ENCODE measurements at regions not wholly inside any gene's neighbourhood (a gene's known extent, or its start where the extent isn't known, plus 50 kb on each side); places are given as distances from the start of the nearest gene placed in this dataset.
"Not testable (repeated sequence)": the region's sequence is repeated elsewhere in the genome, so short reads cannot be mapped to it uniquely, and the experiment has no call there.

GRCh38 chr2:7555260-7555659 is 638.0 kb downstream of the RNF144A start:
- DNase-seq: peak; percentile 81

DNA sequence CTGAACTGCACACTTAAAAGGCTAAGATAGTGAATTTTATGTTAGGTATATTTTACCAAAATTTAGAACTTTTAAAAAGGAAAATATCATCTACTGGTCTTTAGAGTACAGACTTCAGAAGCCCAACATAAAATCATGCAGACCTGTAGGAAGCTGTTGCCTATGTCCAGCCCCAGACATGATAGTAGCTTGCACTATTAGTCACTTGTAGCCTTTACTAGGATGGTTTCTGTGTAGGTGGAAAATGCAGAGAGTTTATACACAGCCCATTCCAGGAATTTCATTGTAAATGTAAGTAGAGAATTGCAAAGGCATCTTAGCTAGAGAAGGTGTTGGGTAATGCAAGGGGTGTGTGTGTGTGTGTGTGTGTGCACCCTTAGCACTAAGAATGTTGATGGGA is 640.2 kb downstream of the RNF144A start:
- DNase-seq: no peak

- no peak for DNase-seq
These were observed 642.6 kb downstream of the RNF144A start for GRCh38 chr2:7559791-7560190.

DNA sequence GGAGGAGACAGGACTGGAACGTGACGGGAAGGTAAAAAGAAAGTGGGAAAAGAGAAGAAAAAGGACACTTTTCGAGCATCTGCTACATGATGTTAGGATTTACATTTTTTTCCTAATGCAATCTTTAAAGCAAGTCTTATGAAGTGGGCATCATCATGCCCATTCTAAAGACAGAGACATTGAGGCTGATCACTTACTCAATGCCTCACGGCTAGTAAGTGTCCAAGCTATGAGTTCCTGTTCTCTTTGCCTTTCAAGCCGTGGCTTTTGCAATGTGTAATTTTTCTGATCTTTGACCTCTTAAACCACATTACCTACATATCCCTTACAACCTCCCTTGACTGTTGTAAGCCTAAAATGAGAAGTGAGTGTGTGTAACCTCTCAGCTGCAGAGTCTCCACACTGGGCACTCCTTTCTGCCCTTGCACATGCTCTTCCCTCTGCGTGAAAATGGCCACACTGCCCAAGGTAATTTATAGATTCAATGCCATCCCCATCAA is 649.2 kb downstream of the RNF144A start:
- no peak for DNase-seq

DNA sequence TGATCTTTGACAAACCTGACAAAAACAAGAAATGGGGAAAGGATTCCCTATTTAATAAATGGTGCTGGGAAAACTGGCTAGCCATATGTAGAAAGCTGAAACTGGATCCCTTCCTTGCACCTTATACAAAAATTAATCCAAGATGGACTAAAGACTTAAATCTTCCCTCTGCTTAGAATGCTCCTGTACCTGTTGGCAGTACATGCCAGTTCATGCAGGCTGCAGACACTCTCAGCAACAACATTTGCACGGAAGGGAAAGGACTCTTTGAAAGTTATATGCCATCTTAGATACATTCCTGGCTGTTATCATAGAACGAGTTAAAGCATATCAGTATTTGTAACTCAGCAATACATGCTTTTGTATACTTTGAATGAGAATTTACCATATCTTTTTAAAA is 649.9 kb downstream of the RNF144A start:
- DNase-seq: not testable (repeated sequence)

DNA sequence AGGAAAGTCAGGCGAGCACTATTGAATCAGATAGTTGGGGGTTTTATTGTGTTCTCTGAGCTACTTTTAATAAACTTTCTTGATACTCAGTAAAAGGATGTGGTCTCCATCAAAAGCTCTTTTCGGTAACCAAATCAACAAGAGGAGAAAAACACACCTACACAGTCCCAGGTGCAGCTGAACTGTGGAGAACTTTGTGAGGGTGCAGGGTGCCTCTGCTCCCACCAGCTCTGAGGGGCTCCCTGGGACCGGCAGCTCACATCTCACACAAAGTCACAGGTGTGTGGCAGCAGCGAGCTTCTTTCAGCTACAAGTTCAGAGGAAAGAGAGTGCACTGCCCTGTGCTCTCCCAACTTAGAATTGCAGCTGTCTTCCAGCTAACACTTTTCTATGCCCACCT is 650.4 kb downstream of the RNF144A start:
- DNase-seq: no peak

DNA sequence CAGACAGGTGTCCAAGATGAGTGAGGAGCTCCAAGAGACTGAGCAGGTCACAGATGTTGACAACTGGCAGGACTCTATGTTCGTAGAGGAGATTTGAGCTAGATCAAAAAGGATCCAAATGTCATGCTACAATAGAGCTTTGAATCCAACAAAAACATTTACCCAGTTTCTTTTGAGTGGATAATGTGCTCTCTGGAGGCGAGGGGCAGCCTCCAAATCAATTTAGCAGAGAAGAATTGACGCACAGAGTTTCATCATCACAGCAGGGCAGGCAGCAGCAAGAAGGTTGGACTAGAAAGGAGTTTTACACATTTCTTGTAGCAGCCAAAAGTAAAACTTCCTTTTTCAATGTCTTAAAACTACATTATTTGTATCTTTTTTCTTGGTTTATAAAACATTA is 653.0 kb downstream of the RNF144A start:
- no peak for DNase-seq

DNA sequence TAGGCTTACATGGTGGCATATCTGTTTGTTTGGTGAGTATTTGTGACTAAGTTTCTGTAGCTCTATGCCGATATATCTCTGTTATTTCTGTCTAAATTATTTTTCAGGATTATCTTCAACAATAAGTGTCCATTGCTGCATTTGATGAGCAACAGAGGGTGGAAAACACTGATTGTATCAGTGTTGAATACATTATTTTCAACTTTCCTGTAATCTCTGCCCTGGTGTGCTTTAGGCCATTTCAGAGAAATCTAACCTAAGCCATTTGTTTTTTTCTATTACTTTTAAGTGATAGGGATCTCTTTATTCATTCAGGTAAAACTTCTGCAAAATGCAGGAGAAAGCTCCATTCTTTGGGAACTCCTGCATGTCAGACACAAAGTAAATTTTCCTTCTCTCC is 654.5 kb downstream of the RNF144A start:
- DNase-seq: no peak

DNA sequence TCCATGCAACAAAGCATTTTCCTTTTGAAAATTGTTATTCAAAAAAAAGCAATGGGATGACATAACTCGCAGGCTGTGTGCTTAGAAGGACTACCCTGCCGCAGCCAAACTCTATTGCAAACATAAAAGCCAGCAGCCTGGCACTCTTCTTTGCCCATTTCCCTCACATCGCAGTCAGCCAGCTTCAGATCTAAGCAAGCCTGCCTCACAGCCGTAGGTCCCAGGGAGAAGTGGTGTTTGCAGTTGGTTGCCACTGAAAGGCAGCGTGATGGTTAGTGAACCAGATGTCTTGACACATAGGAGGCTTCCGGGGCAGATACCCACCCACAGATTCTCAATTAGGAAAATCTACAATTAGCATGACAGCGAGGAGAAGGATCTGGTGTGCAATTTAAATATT is 655.2 kb downstream of the RNF144A start:
- DNase-seq: no peak

GRCh38 chr2:7573166-7573825 is 656.1 kb downstream of the RNF144A start:
- DNase-seq: no peak

DNA sequence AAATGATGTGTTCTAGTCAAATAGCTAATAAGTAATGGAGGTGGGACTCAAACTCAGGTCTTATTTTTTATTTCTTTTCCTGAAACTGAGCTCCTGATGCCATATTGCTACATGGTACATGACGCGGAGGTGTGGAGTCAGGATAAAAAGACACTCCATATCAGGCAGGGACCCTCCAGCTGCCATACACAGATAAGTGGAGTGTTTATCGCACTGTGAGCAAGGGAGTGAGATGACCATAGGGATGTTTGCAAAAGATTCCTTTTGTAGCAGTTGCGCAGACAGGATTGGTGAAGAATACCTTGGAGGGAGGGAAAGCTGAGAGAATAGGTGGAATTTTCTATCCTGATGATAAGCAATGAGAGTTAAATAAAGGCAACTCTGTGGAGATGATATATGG is 657.2 kb downstream of the RNF144A start:
- DNase-seq: no peak

DNA sequence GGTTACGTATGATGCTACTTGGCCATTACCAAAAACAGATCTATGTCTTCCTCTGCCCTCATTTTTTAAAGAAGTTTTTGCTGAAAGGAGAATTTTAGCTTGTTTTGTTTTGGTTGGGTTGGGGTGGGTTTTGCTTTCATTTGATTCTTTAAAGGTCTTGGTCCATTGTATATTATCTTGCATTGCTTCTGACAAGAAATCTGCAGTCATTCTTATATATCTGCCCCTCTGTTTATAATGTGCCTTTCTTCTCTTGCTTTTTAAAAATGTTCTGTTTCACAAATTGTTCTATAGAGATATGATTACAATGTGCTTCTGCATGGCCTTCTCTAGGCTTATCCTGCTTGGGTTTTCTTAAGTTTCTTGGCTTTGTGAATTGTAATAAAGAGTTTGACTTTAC is 660.6 kb downstream of the RNF144A start:
- no peak for DNase-seq

GRCh38 chr2:7584017-7584416 is 666.8 kb downstream of the RNF144A start:
- DNase-seq: no peak

- no peak for DNase-seq
These were observed 669.7 kb downstream of the RNF144A start for GRCh38 chr2:7586898-7587297.

DNA sequence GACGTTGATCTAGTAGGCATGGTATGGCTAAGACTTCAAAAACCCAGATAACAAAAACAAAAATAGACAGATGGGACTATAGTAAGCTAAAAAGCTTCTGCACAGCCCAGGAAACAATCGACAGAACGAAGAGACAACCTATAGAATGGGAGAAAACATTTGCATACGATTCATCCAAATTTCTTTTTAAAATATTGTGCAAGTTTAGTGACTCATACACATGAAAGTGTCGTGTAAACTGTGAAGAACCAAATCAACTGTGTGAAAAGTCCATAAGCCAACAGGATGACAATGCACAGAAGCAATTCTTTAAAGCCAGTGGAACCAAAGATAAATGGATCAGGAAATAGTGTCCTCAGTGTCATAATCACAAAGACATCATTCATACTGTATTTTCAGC is 671.1 kb downstream of the RNF144A start:
- no peak for DNase-seq

DNA sequence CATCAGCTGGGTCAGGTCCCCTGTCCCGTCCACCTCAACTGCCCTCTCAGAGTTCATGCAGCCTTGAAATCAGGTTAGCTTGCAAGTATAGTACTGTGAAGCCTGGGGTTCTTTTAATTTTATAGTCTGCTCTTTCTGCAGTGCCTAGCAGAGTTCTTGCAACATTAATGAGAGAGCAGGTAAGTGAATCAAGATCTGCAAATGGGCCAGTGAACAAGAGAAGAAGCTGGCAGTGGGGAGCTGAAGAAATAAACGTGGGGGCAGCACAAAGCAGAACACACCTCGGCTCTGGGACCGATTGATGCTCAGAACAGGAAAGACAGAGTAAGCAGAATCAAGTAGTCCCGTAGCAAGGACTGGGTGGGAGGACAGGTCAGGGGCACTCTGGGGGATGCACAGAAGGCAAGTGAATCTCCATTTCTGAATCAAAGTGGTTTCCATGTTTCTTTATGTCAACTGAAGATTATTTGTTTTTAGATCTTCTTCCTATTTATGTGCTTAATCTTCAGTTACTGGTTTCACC is 675.5 kb downstream of the RNF144A start:
- DNase-seq: no peak

DNA sequence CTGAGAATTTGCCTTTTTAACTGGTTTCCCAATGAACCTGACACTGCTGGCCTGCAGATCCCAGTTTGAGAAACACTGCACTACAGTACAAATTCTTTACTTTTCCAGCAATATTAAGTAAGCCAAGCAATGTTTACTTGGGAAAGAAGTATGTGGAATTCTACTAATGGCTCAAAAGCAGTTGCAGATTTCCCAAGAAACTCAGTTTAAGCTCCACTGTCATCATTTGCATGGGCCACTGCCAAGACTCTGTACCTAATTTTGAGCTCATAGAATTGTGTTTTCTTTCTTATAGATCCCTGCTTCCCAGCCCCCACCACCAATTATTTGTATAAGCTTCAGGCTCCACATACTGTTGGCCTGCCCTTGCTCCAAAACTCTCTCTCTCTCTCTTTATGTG is 676.1 kb downstream of the RNF144A start:
- DNase-seq: no peak

DNA sequence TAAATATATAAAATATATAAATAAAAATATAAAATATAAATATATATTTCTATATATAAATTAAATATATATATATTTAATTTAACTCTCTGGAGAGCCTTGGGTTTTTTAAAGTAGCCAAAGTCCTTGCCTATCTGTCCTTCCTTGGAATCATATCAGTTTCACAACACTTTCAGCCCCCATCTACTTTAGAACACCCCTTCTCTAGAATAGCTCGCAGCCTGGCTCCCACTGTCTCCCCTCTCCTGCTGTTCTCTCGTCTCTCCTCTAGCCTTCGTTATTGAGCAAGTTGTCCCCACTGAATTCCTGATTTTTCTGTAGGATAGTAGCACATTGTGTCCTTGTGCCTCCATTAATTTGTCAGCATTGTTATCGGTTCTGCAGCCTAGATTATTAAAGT is 677.0 kb downstream of the RNF144A start:
- DNase-seq: no peak

- no peak for DNase-seq
These were observed 678.0 kb downstream of the RNF144A start for GRCh38 chr2:7595206-7595605.

DNA sequence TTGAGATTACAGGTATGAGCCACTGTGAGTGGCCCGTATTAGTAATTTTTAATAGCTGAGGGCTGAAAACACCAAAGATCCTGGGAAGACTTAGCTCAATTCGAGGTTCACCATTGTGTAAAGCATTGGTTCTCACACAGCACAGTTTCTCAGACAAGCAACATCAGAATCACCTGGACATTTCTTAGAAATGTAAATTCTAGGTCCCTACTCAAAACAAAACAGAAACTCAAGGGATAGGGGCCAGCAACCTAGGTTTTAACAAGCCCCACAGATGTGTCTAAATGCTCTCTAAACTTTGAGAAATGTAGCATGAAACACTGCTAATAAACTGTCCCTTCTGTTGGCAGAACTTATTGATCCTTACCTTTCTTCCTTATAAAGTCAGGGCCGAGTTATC is 681.2 kb downstream of the RNF144A start:
- no peak for DNase-seq

DNA sequence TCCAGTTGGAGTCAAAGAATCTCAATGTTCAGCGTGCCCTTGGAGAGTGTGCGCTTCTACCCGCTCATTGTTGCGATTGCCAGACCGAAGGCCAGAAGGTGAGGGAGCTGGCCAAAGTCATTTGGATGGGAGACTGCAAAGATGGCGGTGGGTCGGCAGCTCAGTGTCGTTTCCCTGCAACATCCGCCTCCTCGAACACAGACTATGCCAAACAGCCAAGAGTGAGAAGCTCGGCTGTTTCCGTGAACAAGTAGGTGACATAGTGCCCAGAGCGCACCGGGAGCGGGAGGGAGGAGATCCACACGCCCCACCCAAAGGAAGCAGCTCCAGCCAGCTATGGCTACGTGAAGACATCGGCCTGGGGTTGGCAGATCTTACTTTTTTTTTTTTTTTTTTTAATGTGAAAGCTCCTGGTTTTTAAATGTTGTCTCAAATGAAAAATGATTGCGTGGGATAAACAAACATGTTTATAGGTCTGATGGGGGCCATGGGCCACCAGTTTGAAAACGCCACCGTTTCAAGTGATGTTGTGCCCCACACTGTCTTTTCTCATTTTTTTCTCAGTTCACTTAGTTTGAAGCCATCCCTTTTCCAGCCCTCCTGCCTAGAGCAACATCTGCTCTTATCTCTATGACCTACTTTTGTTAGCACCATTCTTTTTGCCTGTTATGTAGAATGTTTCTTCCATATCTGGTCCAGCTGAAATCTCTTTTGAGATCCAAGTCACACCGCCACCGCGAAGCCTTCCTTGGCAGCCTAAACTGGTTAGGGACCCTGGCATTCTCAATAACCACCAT is 682.4 kb downstream of the RNF144A start:
- no peak for DNase-seq

GRCh38 chr2:7601990-7602389 is 684.8 kb downstream of the RNF144A start:
- no peak for DNase-seq

DNA sequence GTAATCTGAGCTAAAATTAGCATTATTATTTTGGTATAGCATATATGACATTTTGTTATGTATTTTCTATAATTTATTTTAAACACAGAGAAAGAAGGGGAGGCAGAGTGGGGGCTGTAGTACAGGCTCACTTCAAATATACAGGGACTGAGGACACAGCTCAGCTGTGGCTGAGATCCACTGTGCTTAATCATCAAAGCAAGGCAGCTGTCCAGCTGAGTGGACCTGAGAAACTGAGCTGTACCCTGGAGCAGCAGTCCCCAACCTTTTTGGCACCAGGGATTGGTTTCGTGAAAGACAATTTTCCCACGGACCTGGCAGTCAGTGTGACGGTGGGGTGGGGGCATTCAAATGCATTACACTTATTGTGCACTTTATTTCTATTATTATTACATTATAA is 687.2 kb downstream of the RNF144A start:
- DNase-seq: no peak

DNA sequence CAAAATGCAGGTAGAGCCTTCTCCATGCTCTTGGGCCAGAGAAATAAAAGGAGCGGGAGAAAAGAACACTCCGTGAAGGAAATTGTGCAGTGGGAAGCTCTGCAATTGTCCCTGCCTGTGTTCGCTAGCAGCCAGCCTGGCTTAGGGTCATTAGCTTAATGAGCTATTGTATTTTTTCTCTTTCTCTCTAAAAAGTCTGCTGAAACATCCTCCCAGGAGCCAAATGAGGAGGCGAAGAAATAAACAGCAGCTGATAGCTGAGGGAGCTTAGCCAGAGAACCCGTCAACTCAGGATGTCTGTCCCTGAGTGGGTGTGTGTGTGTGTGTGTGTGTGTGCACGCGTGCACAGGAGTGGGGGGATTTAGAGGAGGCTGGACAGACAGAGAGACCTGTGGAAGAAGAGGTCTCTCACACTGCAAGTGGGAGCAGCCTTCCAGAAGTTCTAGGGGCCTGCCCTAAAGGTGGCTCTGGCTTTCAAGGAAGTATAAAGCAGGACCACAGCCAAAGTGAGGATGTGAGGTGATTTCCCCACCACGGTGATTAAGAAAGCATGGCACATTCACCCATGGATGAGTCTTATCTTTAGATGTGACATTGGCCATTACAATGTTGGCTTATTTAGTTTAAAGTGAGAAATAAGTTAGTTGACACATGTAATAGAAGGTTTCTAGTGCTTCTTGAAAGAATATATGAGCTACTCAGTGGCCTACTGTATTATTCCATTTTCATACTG is 690.4 kb downstream of the RNF144A start:
- DNase-seq: no peak

Data from NCI-H1105 (cell line).